ENCODE measurements at regions not wholly inside any gene's neighbourhood (a gene's known extent, or its start where the extent isn't known, plus 50 kb on each side); places are given as distances from the start of the nearest gene placed in this dataset.

DNA sequence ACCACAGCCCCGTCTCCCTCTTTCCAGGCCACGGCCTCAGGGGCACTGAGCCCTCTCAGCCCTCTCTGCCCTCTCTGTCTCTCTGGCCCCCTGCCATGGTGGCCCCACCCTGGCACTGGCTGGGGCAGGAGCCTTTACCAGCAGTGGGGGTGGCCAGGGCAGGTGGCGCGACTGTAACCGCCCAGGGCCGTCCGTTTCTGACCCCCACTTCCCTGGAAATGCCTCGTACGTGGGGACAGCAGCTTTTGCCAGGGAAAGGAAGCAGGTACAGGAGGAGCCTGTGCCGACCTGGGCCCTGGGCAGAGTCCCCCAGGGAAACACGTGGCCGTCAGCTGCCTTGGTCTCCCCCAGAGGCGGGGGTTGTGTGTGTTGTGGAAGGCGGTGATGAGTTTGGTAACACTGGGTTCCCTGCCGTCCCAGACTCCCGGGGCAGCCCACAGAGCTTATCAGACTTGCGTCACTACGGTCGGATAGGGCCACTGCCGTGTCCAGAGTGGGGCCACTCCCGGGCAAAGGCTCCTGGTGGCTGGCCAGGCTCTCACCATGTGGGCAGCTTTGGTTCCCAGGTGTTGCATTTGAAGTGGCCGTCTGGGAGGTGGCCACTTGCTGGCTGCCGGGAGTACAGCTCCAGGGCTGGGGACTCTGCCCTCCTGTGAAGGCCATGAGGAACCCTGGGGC, 249.3 kb upstream of the CIBAR2 start (continued):
- TF ChIP-seq, protein P1, sequence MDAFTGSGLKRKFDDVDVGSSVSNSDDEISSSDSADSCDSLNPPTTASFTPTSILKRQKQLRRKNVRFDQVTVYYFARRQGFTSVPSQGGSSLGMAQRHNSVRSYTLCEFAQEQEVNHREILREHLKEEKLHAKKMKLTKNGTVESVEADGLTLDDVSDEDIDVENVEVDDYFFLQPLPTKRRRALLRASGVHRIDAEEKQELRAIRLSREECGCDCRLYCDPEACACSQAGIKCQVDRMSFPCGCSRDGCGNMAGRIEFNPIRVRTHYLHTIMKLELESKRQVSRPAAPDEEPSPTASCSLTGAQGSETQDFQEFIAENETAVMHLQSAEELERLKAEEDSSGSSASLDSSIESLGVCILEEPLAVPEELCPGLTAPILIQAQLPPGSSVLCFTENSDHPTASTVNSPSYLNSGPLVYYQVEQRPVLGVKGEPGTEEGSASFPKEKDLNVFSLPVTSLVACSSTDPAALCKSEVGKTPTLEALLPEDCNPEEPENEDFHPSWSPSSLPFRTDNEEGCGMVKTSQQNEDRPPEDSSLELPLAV (CRISPR knock-in tag; conservative IDR thresholded peaks at IDR 0.05; ENCODE audit: low read depth): no peak
- no peak for TF ChIP-seq KMT2B (CRISPR knock-in tag; IDR thresholded peaks at IDR 0.05)
- TF ChIP-seq MZF1 (CRISPR knock-in tag; IDR thresholded peaks at IDR 0.05; ENCODE audit: borderline replicate concordance): 0 out of 2 replicates have a peak, but pooled peaks have one; percentile 70
- TF ChIP-seq, protein P2, sequence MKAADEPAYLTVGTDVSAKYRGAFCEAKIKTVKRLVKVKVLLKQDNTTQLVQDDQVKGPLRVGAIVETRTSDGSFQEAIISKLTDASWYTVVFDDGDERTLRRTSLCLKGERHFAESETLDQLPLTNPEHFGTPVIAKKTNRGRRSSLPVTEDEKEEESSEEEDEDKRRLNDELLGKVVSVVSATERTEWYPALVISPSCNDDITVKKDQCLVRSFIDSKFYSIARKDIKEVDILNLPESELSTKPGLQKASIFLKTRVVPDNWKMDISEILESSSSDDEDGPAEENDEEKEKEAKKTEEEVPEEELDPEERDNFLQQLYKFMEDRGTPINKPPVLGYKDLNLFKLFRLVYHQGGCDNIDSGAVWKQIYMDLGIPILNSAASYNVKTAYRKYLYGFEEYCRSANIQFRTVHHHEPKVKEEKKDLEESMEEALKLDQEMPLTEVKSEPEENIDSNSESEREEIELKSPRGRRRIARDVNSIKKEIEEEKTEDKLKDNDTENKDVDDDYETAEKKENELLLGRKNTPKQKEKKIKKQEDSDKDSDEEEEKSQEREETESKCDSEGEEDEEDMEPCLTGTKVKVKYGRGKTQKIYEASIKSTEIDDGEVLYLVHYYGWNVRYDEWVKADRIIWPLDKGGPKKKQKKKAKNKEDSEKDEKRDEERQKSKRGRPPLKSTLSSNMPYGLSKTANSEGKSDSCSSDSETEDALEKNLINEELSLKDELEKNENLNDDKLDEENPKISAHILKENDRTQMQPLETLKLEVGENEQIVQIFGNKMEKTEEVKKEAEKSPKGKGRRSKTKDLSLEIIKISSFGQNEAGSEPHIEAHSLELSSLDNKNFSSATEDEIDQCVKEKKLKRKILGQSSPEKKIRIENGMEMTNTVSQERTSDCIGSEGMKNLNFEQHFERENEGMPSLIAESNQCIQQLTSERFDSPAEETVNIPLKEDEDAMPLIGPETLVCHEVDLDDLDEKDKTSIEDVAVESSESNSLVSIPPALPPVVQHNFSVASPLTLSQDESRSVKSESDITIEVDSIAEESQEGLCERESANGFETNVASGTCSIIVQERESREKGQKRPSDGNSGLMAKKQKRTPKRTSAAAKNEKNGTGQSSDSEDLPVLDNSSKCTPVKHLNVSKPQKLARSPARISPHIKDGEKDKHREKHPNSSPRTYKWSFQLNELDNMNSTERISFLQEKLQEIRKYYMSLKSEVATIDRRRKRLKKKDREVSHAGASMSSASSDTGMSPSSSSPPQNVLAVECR (CRISPR knock-in tag; IDR thresholded peaks at IDR 0.05; ENCODE audit: borderline replicate concordance): no peak; the same call in 1 of the 2 replicates
- TF ChIP-seq, protein P3, sequence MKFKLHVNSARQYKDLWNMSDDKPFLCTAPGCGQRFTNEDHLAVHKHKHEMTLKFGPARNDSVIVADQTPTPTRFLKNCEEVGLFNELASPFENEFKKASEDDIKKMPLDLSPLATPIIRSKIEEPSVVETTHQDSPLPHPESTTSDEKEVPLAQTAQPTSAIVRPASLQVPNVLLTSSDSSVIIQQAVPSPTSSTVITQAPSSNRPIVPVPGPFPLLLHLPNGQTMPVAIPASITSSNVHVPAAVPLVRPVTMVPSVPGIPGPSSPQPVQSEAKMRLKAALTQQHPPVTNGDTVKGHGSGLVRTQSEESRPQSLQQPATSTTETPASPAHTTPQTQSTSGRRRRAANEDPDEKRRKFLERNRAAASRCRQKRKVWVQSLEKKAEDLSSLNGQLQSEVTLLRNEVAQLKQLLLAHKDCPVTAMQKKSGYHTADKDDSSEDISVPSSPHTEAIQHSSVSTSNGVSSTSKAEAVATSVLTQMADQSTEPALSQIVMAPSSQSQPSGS (CRISPR knock-in tag; IDR thresholded peaks at IDR 0.05): no peak
- TF ChIP-seq FOXK2 (IDR thresholded peaks at IDR 0.05): no peak
- TF ChIP-seq HNRNPUL1 (IDR thresholded peaks at IDR 0.05; ENCODE audit: low read depth, low read length): no peak
- no peak for TF ChIP-seq PHF5A (CRISPR knock-in tag; IDR thresholded peaks at IDR 0.05; ENCODE audit: low read depth, unreplicated experiment)
- TF ChIP-seq, protein P4, sequence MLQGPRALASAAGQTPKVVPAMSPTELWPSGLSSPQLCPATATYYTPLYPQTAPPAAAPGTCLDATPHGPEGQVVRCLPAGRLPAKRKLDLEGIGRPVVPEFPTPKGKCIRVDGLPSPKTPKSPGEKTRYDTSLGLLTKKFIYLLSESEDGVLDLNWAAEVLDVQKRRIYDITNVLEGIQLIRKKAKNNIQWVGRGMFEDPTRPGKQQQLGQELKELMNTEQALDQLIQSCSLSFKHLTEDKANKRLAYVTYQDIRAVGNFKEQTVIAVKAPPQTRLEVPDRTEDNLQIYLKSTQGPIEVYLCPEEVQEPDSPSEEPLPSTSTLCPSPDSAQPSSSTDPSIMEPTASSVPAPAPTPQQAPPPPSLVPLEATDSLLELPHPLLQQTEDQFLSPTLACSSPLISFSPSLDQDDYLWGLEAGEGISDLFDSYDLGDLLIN (CRISPR knock-in tag; IDR thresholded peaks at IDR 0.05; ENCODE audit: borderline replicate concordance): no peak
- no peak for TF ChIP-seq NKX3-1 (CRISPR knock-in tag; IDR thresholded peaks at IDR 0.05)
- no peak for TF ChIP-seq MEF2D (CRISPR knock-in tag; IDR thresholded peaks at IDR 0.05)
- TF ChIP-seq AGO1 (IDR thresholded peaks at IDR 0.05; ENCODE audit: low read depth, low read length, poor library complexity, severe bottlenecking): no peak
- no peak for TF ChIP-seq MEIS1 (CRISPR knock-in tag; IDR thresholded peaks at IDR 0.05; ENCODE audit: borderline replicate concordance)
- TF ChIP-seq SMC3 (IDR thresholded peaks at IDR 0.05; ENCODE audit: low read length): no peak
- TF ChIP-seq TAF15 (IDR thresholded peaks at IDR 0.05; ENCODE audit: low read depth, low read length, poor library complexity, severe bottlenecking): no peak
- no peak for TF ChIP-seq ZSCAN25 (CRISPR knock-in tag; IDR thresholded peaks at IDR 0.05)
- TF ChIP-seq CENPT (CRISPR knock-in tag; IDR thresholded peaks at IDR 0.05; ENCODE audit: low read depth): no peak
- TF ChIP-seq SP1 (IDR thresholded peaks at IDR 0.05): no peak
- TF ChIP-seq SP1 (CRISPR knock-in tag; IDR thresholded peaks at IDR 0.05): no peak
- no peak for TF ChIP-seq AKAP8 (CRISPR knock-in tag; IDR thresholded peaks at IDR 0.05)
- TF ChIP-seq, protein P5, sequence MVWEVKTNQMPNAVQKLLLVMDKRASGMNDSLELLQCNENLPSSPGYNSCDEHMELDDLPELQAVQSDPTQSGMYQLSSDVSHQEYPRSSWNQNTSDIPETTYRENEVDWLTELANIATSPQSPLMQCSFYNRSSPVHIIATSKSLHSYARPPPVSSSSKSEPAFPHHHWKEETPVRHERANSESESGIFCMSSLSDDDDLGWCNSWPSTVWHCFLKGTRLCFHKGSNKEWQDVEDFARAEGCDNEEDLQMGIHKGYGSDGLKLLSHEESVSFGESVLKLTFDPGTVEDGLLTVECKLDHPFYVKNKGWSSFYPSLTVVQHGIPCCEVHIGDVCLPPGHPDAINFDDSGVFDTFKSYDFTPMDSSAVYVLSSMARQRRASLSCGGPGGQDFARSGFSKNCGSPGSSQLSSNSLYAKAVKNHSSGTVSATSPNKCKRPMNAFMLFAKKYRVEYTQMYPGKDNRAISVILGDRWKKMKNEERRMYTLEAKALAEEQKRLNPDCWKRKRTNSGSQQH (CRISPR knock-in tag; IDR thresholded peaks at IDR 0.05; ENCODE audit: low read depth): no peak
